ENCODE measurements at regions not wholly inside any gene's neighbourhood (a gene's known extent, or its start where the extent isn't known, plus 50 kb on each side); places are given as distances from the start of the nearest gene placed in this dataset.

- TF ChIP-seq TEAD4 (CRISPR knock-in tag; IDR thresholded peaks at IDR 0.05) (no peak), HMGA2 (CRISPR knock-in tag; IDR thresholded peaks at IDR 0.05) (peak; percentile 96)
- no peaks in the 10 kb centered on the region for H3K27me3 Mint-ChIP-seq (ENCODE audit: low read depth)
- no peaks in the 10 kb centered on the region for H3K36me3 Mint-ChIP-seq
- CTCF ChIA-PET = no interaction called here
- POLR2A ChIA-PET = no interaction called here
- H3K27ac Mint-ChIP-seq = no peak overlapping the region
- DNase-seq (ENCODE audit: low spot score) (no peak), ATAC-seq (no peak)
- 0 out of 2 replicates have a peak, but pooled peaks cover 4% of the 10 kb centered on the region for H3K9me3 Mint-ChIP-seq
- H3K4me3 Mint-ChIP-seq = no peak overlapping the region
- no peaks in the 10 kb centered on the region for H3K4me1 Mint-ChIP-seq
Observed at GRCh38 chr13:88223958-88224357, 552.8 kb downstream of the SLITRK5 start.

GRCh38 chr13:88235441-88235840 is 564.3 kb downstream of the SLITRK5 start:
- H3K9me3 Mint-ChIP-seq = peaks cover 5% of the 10 kb centered on the region
- H3K4me3 Mint-ChIP-seq = no peak overlapping the region
- ATAC-seq (no peak), DNase-seq (ENCODE audit: low spot score) (no peak)
- POLR2A ChIA-PET = no interaction called here
- CTCF ChIA-PET = no interaction called here
- TF ChIP-seq FOXP4 (CRISPR knock-in tag; IDR thresholded peaks at IDR 0.05) = no peak
- no peak for TF ChIP-seq SMAD3 (CRISPR knock-in tag; IDR thresholded peaks at IDR 0.05; ENCODE audit: borderline replicate concordance)
- TF ChIP-seq HMGA2 (CRISPR knock-in tag; IDR thresholded peaks at IDR 0.05) = peak; percentile 95; the same call in 1 of the 2 replicates
- no peaks in the 10 kb centered on the region for H3K27me3 Mint-ChIP-seq (ENCODE audit: low read depth)
- no peak overlapping the region for H3K27ac Mint-ChIP-seq
- H3K36me3 Mint-ChIP-seq = no peaks in the 10 kb centered on the region
- no peaks in the 10 kb centered on the region for H3K4me1 Mint-ChIP-seq

GRCh38 chr13:88246239-88246638 is 575.1 kb downstream of the SLITRK5 start:
- ATAC-seq = no peak
- TF ChIP-seq RELA (CRISPR knock-in tag; IDR thresholded peaks at IDR 0.05; ENCODE audit: borderline replicate concordance) (no peak), ZNF512 (CRISPR knock-in tag; IDR thresholded peaks at IDR 0.05; ENCODE audit: borderline replicate concordance) (no peak), ZNF219 (CRISPR knock-in tag; IDR thresholded peaks at IDR 0.05; ENCODE audit: borderline replicate concordance) (no peak), IRF1 (CRISPR knock-in tag; IDR thresholded peaks at IDR 0.05) (no peak), TP53 (CRISPR knock-in tag; IDR thresholded peaks at IDR 0.05) (no peak), ETV6 (CRISPR knock-in tag; IDR thresholded peaks at IDR 0.05) (no peak), USF2 (CRISPR knock-in tag; IDR thresholded peaks at IDR 0.05) (no peak), ZBTB43 (CRISPR knock-in tag; IDR thresholded peaks at IDR 0.05) (no peak), ZNF138 (CRISPR knock-in tag; conservative IDR thresholded peaks at IDR 0.05) (no peak), SMAD3 (CRISPR knock-in tag; IDR thresholded peaks at IDR 0.05; ENCODE audit: borderline replicate concordance) (no peak), MAX (CRISPR knock-in tag; IDR thresholded peaks at IDR 0.05) (no peak), NFYB (CRISPR knock-in tag; conservative IDR thresholded peaks at IDR 0.05; ENCODE audit: low read depth) (no peak)
- H3K36me3 Mint-ChIP-seq = no peaks in the 10 kb centered on the region
- H3K27ac Mint-ChIP-seq = no peak overlapping the region
- DNase-seq (ENCODE audit: low spot score) = no peak
- POLR2A ChIA-PET = no interaction called here
- no peaks in the 10 kb centered on the region for H3K9me3 Mint-ChIP-seq
- H3K27me3 Mint-ChIP-seq (ENCODE audit: low read depth) = no peaks in the 10 kb centered on the region
- H3K4me3 Mint-ChIP-seq = no peak overlapping the region
- peaks cover 18% of the 10 kb centered on the region for H3K4me1 Mint-ChIP-seq
- CTCF ChIA-PET = no interaction called here
